Right lobe of liver (tissue), 6 donors: ENCODE measurements at regions not wholly inside any gene's neighbourhood (a gene's known extent, or its start where the extent isn't known, plus 50 kb on each side); places are given as distances from the start of the nearest gene placed in this dataset.

ENCODE experiments used
- ATAC-seq, 4 donors: fragments of 200-7000 bp; cut with Tn5 transposase; one replicate each; pipeline ENCODE4 v1.9.1; 2020; ENCODE audit warnings: mild to moderate bottlenecking in 4 of 4, moderate library complexity in 4 of 4
- DNase-seq, 3 donors: peaks; one replicate each; pipeline ENCODE4 v3.0.0-alpha.2; 2020
- H3K27ac ChIP-seq, 3 donors: fragments of 200-600 bp; one replicate each; pipeline ENCODE4 v1.8.0; 2022
- H3K27me3 ChIP-seq, 2 donors: fragments of 200-600 bp; one replicate each; pipeline ENCODE4 v1.8.0; 2022
- H3K36me3 ChIP-seq, 4 donors: fragments of 200-600 bp; sonication (generic) in 1 of 4; one replicate each; pipeline versions ENCODE4 v1.5.1 to v1.8.0; 2017 to 2022; ENCODE audit warnings: control low read depth in 1 of 4
- H3K4me1 ChIP-seq, 4 donors: fragments of 200-600 bp; sonication (generic) in 1 of 4; one replicate each; pipeline versions ENCODE4 v1.5.1 to v1.8.0; 2017 to 2022; ENCODE audit warnings: control low read depth in 1 of 4
- H3K4me3 ChIP-seq, 3 donors: fragments of 200-600 bp; one replicate each; pipeline ENCODE4 v1.8.0; 2022
- H3K9me3 ChIP-seq, 4 donors: fragments of 200-600 bp; sonication (generic) in 1 of 4; one replicate each; pipeline versions ENCODE4 v1.5.1 to v1.8.0; 2017 to 2022; ENCODE audit warnings: control low read depth in 1 of 4
- CTCF ChIP-seq, 4 donors: fragments of 200-600 bp in 3 of 4; fragments of 450-650 bp in 1 of 4; IDR thresholded peaks; one replicate each; pipeline versions ENCODE4 v1.5.1 to v1.8.0; 2016 to 2022; ENCODE audit warnings: antibody characterized with exemption in 4 of 4, mild to moderate bottlenecking in 2 of 4
- POLR2A ChIP-seq: fragments of 450-650 bp; IDR thresholded peaks from one replicate; pipeline ENCODE4 v1.6.1; 2017; ENCODE audit warnings: antibody characterized with exemption, mild to moderate bottlenecking
- WGBS: methylation state at CpG from one replicate; pipeline ENCODE4 v1.1.6; 2018; ENCODE audit warnings: low coverage, low lambda C conversion rate; ENCODE audit not compliant: insufficient coverage; ENCODE audit errors: missing lambda C conversion rate; 5-methylcytosine and 5-hydroxymethylcytosine counted together
- intact Hi-C, 2 donors: fragments of 100-400 bp; cut with DNase I; formaldehyde crosslinking; loops; one replicate each; pipeline versions ENCODE4 v1.11.2 to v1.14.1; 2022
- donor health status: DM: no; HTN: yes; CAD: no.
- donor health status: DM: no; HTN: no; CAD: no.
- donor health status: DM: no; HTN: no; CAD: no.
- donor health status: DM: no; HTN: yes; CAD: no.
- donor health status: DM: no; HTN: yes; CAD: no.

GRCh38 chr1:17952506-17952905 is 155.1 kb upstream of the IGSF21 start:
- H3K4me3 ChIP-seq = no peak overlapping the region
- H3K4me1 ChIP-seq = no peaks in the 10 kb centered on the region
- no peak for TF ChIP-seq CTCF (IDR thresholded peaks at IDR 0.05)
- no peak for TF ChIP-seq POLR2A
- DNase-seq (no peak), ATAC-seq (no peak)
- H3K36me3 ChIP-seq = no peaks in the 10 kb centered on the region
- WGBS = 22% methylated on average over 7 of the region's 10 CpGs
- H3K27me3 ChIP-seq = no peaks in the 10 kb centered on the region
- H3K9me3 ChIP-seq = no peaks in the 10 kb centered on the region
- intact Hi-C loops = no loop called here
- H3K27ac ChIP-seq = no peak overlapping the region

GRCh38 chr1:17953921-17954320 is 153.7 kb upstream of the IGSF21 start:
- H3K9me3 ChIP-seq = no peaks in the 10 kb centered on the region
- no peak for DNase-seq
- no peaks in the 10 kb centered on the region for H3K27me3 ChIP-seq
- 66% methylated on average over 4 of the region's 4 CpGs for WGBS
- H3K4me3 ChIP-seq = no peak overlapping the region
- ATAC-seq = no peak
- no peaks in the 10 kb centered on the region for H3K36me3 ChIP-seq
- TF ChIP-seq POLR2A (no peak), CTCF (IDR thresholded peaks at IDR 0.05) (no peak)
- no peaks in the 10 kb centered on the region for H3K4me1 ChIP-seq
- intact Hi-C loops = no loop called here
- H3K27ac ChIP-seq = no peak overlapping the region

GRCh38 chr1:17955302-17956285 is 152.0 kb upstream of the IGSF21 start:
- H3K4me1 ChIP-seq = no peaks in the 10 kb centered on the region
- H3K4me3 ChIP-seq = no peak overlapping the region
- WGBS = 7% methylated on average over 3 of the region's 8 CpGs
- DNase-seq (no peak), ATAC-seq (no peak)
- H3K27me3 ChIP-seq = no peaks in the 10 kb centered on the region
- H3K9me3 ChIP-seq = no peaks in the 10 kb centered on the region
- no peaks in the 10 kb centered on the region for H3K36me3 ChIP-seq
- no peak overlapping the region for H3K27ac ChIP-seq
- intact Hi-C loops = no loop called here
- TF ChIP-seq POLR2A (no peak), CTCF (IDR thresholded peaks at IDR 0.05) (no peak)

GRCh38 chr1:17957588-17958267 is 149.9 kb upstream of the IGSF21 start:
- DNase-seq (no peak), ATAC-seq (no peak)
- H3K9me3 ChIP-seq = no peaks in the 10 kb centered on the region
- no peak overlapping the region for H3K27ac ChIP-seq
- intact Hi-C loops = no loop called here
- no peak overlapping the region for H3K4me3 ChIP-seq
- no peaks in the 10 kb centered on the region for H3K4me1 ChIP-seq
- no peaks in the 10 kb centered on the region for H3K36me3 ChIP-seq
- TF ChIP-seq POLR2A = no peak
- TF ChIP-seq CTCF (IDR thresholded peaks at IDR 0.05) = no peak
- WGBS = 58% methylated on average over 8 of the region's 10 CpGs
- no peaks in the 10 kb centered on the region for H3K27me3 ChIP-seq
